Pancreas (tissue), 10 donors: ENCODE measurements at regions not wholly inside any gene's neighbourhood (a gene's known extent, or its start where the extent isn't known, plus 50 kb on each side); places are given as distances from the start of the nearest gene placed in this dataset.
"Not testable (repeated sequence)": the region's sequence is repeated elsewhere in the genome, so short reads cannot be mapped to it uniquely, and the experiment has no call there.

ENCODE experiments used
- ATAC-seq, 4 donors: fragments of 200-7000 bp; cut with Tn5 transposase; one replicate each; pipeline versions ENCODE4 v1.8.0 to v1.9.1; 2020; ENCODE audit warnings: mild to moderate bottlenecking in 4 of 4, moderate library complexity in 4 of 4
- DNase-seq, 6 donors: peaks; one replicate each; pipeline ENCODE4 v3.0.0-alpha.2; 2020
- FAIRE-seq: peaks from 2 replicates; lab custom pipeline; 2012; peaks lifted over from hg19 to GRCh38; lab: Jason Lieb, UNC
- H3K27ac ChIP-seq, 4 donors: fragments of 200-600 bp; sonication (generic); 1 replicate in 3 of 4; 2 replicates in 1 of 4; pipeline versions ENCODE4 v1.5.0 to v1.8.0; 2020
- H3K27me3 ChIP-seq, 4 donors: fragments of 200-600 bp; one replicate each; pipeline ENCODE4 v1.8.0; 2021
- H3K36me3 ChIP-seq, 3 donors: fragments of 200-600 bp; sonication (generic) in 1 of 3; one replicate each; pipeline versions ENCODE4 v1.5.0 to v1.8.0; 2020 to 2021
- H3K4me1 ChIP-seq, 3 donors: fragments of 200-600 bp; one replicate each; pipeline ENCODE4 v1.8.0; 2021
- H3K4me3 ChIP-seq, 4 donors: fragments of 200-600 bp; sonication (generic) in 2 of 4; one replicate each; pipeline versions ENCODE4 v1.5.0 to v1.8.0; 2020 to 2021
- H3K9me3 ChIP-seq, 4 donors: fragments of 200-600 bp; one replicate each; pipeline ENCODE4 v1.8.0; 2021
- WGBS, 2 donors: extraction: QIAGEN DNeasy Blood & Tissue Kit; methylation state at CpG; one replicate each; pipeline ENCODE4 v1.1.7; 2013; 5-methylcytosine and 5-hydroxymethylcytosine counted together
- intact Hi-C, 3 donors: fragments of 100-400 bp; cut with DNase I; formaldehyde crosslinking; loops; one replicate each; pipeline versions ENCODE4 v1.11.1 to v1.14.2; 2022
- donor health status: healthy with polysubstance abuse.
- donor health status: DM: no; HTN: no; CAD: no; lungs with moderate emphysema.
- donor health status: DM: no; HTN: no; CAD: no.
- donor health status: control.
- donor health status: control.
- donor health status: Bipolar disorder and iron deficiency.
- donor health status: DM: yes; HTN: yes; CAD: no.
- donor health status: DM: no; HTN: no; CAD: no.
- donor health status: DM: no; HTN: no; CAD: no.
- donor health status: DM: yes; HTN: yes; CAD: no.

- 74 to 82% methylated on average over 1 to 2 of the region's 2 CpGs for WGBS, 2 donors
- DNase-seq, H3K36me3 ChIP-seq, H3K27ac ChIP-seq, H3K4me1 ChIP-seq, FAIRE-seq, H3K27me3 ChIP-seq, intact Hi-C loops, H3K4me3 ChIP-seq, H3K9me3 ChIP-seq: not testable (repeated sequence)
- peak in 1 of 4 donors; percentile 18 for ATAC-seq
These were observed 161.8 kb upstream of the PTPN20 start for GRCh38 chr10:46749470-46749869.

GRCh38 chr10:46753763-46754162 is 157.5 kb upstream of the PTPN20 start:
- H3K36me3 ChIP-seq, DNase-seq, intact Hi-C loops, H3K4me3 ChIP-seq, H3K27me3 ChIP-seq, ATAC-seq, H3K4me1 ChIP-seq, H3K9me3 ChIP-seq, H3K27ac ChIP-seq, FAIRE-seq: not testable (repeated sequence)
- WGBS, 2 donors, result 72% methylated on average over 3 of the region's 5 CpGs; no CpG with 5 or more reads in 1 of the 2 donors

GRCh38 chr10:46761471-46761870 is 149.8 kb upstream of the PTPN20 start:
- H3K4me3 ChIP-seq, H3K4me1 ChIP-seq, ATAC-seq, DNase-seq, H3K27me3 ChIP-seq, H3K36me3 ChIP-seq, FAIRE-seq, intact Hi-C loops, H3K27ac ChIP-seq, H3K9me3 ChIP-seq: not testable (repeated sequence)

GRCh38 chr10:46768515-46769291 is 142.5 kb upstream of the PTPN20 start:
- H3K36me3 ChIP-seq, ATAC-seq, H3K27me3 ChIP-seq, FAIRE-seq, DNase-seq, intact Hi-C loops, H3K4me3 ChIP-seq, H3K4me1 ChIP-seq, H3K27ac ChIP-seq, H3K9me3 ChIP-seq: not testable (repeated sequence)
- WGBS, 2 donors, result 62 to 76% methylated on average over 3 to 6 of the region's 8 CpGs

GRCh38 chr10:46773178-46773896 is 137.9 kb upstream of the PTPN20 start:
- H3K4me1 ChIP-seq, H3K4me3 ChIP-seq, intact Hi-C loops, H3K36me3 ChIP-seq, ATAC-seq, FAIRE-seq, H3K9me3 ChIP-seq, H3K27me3 ChIP-seq, H3K27ac ChIP-seq: not testable (repeated sequence)
- DNase-seq, result peak in 1 of 6 donors; percentile 20
- 90 to 100% methylated on average over 2 to 8 of the region's 15 CpGs for WGBS, 2 donors

GRCh38 chr10:46773897-46774236 is 137.4 kb upstream of the PTPN20 start:
- FAIRE-seq, H3K9me3 ChIP-seq, DNase-seq, H3K36me3 ChIP-seq, H3K27me3 ChIP-seq, H3K4me3 ChIP-seq, H3K27ac ChIP-seq, intact Hi-C loops, ATAC-seq, H3K4me1 ChIP-seq: not testable (repeated sequence)
- WGBS, 2 donors, result 89 to 92% methylated on average over 10 to 13 of the region's 14 CpGs

GRCh38 chr10:46774366-46774765 is 136.9 kb upstream of the PTPN20 start:
- ATAC-seq, FAIRE-seq, H3K36me3 ChIP-seq, intact Hi-C loops, H3K27me3 ChIP-seq, H3K4me1 ChIP-seq, H3K4me3 ChIP-seq, H3K9me3 ChIP-seq, H3K27ac ChIP-seq: not testable (repeated sequence)
- DNase-seq, result peak in 1 of 6 donors; percentile 24
- WGBS, 2 donors, result 96 to 98% methylated on average over 24 to 34 of the region's 42 CpGs

GRCh38 chr10:46774945-46775667 is 136.1 kb upstream of the PTPN20 start:
- H3K27ac ChIP-seq, H3K9me3 ChIP-seq, ATAC-seq, H3K36me3 ChIP-seq, H3K4me3 ChIP-seq, FAIRE-seq, H3K27me3 ChIP-seq, intact Hi-C loops, H3K4me1 ChIP-seq: not testable (repeated sequence)
- WGBS, 2 donors, result 97 to 100% methylated on average over 14 to 33 of the region's 44 CpGs
- DNase-seq, result peak in 1 of 6 donors; percentile 33

GRCh38 chr10:46775668-46776059 is 135.6 kb upstream of the PTPN20 start:
- H3K36me3 ChIP-seq, H3K27ac ChIP-seq, H3K27me3 ChIP-seq, ATAC-seq, H3K4me3 ChIP-seq, H3K4me1 ChIP-seq, FAIRE-seq, intact Hi-C loops, H3K9me3 ChIP-seq: not testable (repeated sequence)
- DNase-seq, result peak in 1 of 6 donors; percentile 69
- WGBS, 2 donors, result 94 to 98% methylated on average over 15 to 17 of the region's 17 CpGs

GRCh38 chr10:46779571-46779970 is 131.7 kb upstream of the PTPN20 start:
- H3K27me3 ChIP-seq, H3K4me3 ChIP-seq, FAIRE-seq, intact Hi-C loops, H3K9me3 ChIP-seq, H3K36me3 ChIP-seq: not testable (repeated sequence)
- DNase-seq, result peak; percentile 61 to 88 (median 80)
- 9 to 12% methylated on average over 9 of the region's 9 CpGs for WGBS, 2 donors
- peak overlapping the region in 1 of 4 donors; percentile 44 for H3K27ac ChIP-seq
- peak; percentile 77 to 87 (median 80) for ATAC-seq
- H3K4me1 ChIP-seq, result peaks cover 0 to 13% (median 4%) of the 10 kb centered on the region in 3 donors

GRCh38 chr10:46780164-46780563 is 131.1 kb upstream of the PTPN20 start:
- FAIRE-seq, DNase-seq, intact Hi-C loops, H3K27me3 ChIP-seq, H3K4me3 ChIP-seq, H3K9me3 ChIP-seq, H3K36me3 ChIP-seq: not testable (repeated sequence)
- H3K27ac ChIP-seq, result peak overlapping the region in 1 of 4 donors; percentile 52
- 21 to 25% methylated on average over 1 of the region's 1 CpG for WGBS, 2 donors
- ATAC-seq, result peak; percentile 34 to 69 (median 60)
- H3K4me1 ChIP-seq, result peaks cover 0 to 13% (median 4%) of the 10 kb centered on the region in 3 donors
